K562 (cell line): ENCODE measurements at regions not wholly inside any gene's neighbourhood (a gene's known extent, or its start where the extent isn't known, plus 50 kb on each side); places are given as distances from the start of the nearest gene placed in this dataset.

Experiments
- DPF2 ChIP-seq: fragments of 450-650 bp; IDR thresholded peaks from 2 replicates; pipeline ENCODE4 v1.6.1; 2016
- EWSR1 ChIP-seq: fragments of 450-650 bp; IDR thresholded peaks from 2 replicates; pipeline ENCODE4 v1.6.1; 2018; ENCODE audit warnings: borderline replicate concordance, mild to moderate bottlenecking, low read depth, moderate library complexity; ENCODE audit not compliant: partially characterized antibody
- MECOM ChIP-seq: fragments of 250-450 bp; sonication (Bioruptor Pico); IDR thresholded peaks from 2 replicates; pipeline ENCODE4 v1.8.0; 2022; ENCODE audit warnings: inconsistent platforms
- MTA3 ChIP-seq: fragments of 450-650 bp; formaldehyde crosslinking; IDR thresholded peaks from 2 replicates; pipeline ENCODE4 v1.6.1; 2017; ENCODE audit warnings: mild to moderate bottlenecking, borderline replicate concordance
- POLR2G ChIP-seq: fragments of 200-400 bp; formaldehyde crosslinking; IDR thresholded peaks from 2 replicates; pipeline ENCODE4 v1.6.1; 2017; ENCODE audit warnings: low read depth, mild to moderate bottlenecking, antibody characterized with exemption, low read length, moderate library complexity
- RBBP5 ChIP-seq: fragments of 200-600 bp; sonication (generic); IDR thresholded peaks from 2 replicates; pipeline ENCODE4 v1.6.1; 2012; ENCODE audit warnings: borderline replicate concordance, mild to moderate bottlenecking, low read length, control low read depth, inconsistent platforms; ENCODE audit not compliant: insufficient read depth, poor library complexity, severe bottlenecking
- TCF7 ChIP-seq: sonication (generic); IDR thresholded peaks from 2 replicates; pipeline ENCODE4 v1.6.1; 2016; ENCODE audit warnings: antibody characterized with exemption, borderline replicate concordance
- ZC3H11A ChIP-seq: IDR thresholded peaks from 2 replicates; pipeline ENCODE4 v1.6.1; 2012; ENCODE audit warnings: low read depth, low read length, improper control_type of control experiment
- ZNF311 ChIP-seq: fragments of 250-450 bp; sonication (Bioruptor Pico); IDR thresholded peaks from 2 replicates; pipeline ENCODE4 v1.4.0; 2020; ENCODE audit warnings: mild to moderate bottlenecking, moderate library complexity
- ZNF778 ChIP-seq: fragments of 450-650 bp; formaldehyde crosslinking; IDR thresholded peaks from 2 replicates; pipeline ENCODE4 v1.4.0; 2020; ENCODE audit warnings: mild to moderate bottlenecking, moderate library complexity
- ZNF785 ChIP-seq: fragments of 250-450 bp; sonication (Bioruptor Pico); IDR thresholded peaks from 2 replicates; pipeline ENCODE4 v1.4.0; 2020; ENCODE audit warnings: mild to moderate bottlenecking
- TF ChIP-seq, protein P1 (sequence below): fragments of 450-650 bp; formaldehyde crosslinking; IDR thresholded peaks from 2 replicates; pipeline ENCODE4 v1.4.0; 2020; ENCODE audit warnings: mild to moderate bottlenecking, moderate library complexity

DNA sequence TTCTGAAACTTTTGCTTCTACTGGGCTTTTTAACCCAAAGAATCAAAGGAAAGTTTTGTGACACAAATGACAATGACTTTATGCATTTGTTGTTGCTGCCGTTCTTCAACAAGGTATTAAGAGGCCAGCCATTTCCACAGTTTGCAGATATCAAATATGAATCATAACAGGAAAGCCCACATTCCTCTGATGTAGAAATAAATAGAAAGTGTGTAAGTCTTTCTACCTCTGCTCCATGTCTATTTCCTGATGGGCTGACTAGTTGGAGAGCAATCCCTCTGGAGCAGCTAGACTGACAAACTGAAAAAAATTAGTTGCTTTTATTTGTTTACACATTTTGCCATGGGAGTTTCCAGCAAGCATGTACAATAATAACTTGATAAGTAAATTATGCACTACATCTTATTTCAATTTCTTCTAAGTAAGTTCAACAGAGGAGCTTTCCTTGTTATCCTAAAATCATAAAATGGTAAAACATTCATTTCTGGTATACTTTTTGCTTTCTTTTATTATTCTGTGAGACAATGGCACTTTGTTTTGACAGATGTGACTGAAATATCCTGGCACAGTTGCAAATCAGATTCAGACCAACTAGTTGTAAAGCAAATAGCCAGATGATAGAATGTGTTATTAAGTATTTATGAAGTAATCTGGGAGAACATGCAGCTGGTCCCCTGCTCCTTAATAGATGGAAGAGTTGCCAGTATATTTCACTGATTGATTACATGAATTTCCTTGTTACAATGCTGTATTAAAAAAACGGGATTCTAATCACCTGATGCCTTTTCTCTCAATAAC, 266.7 kb downstream of the METTL4 start (continued):
- TF ChIP-seq RBBP5 (no peak), ZC3H11A (no peak), EWSR1 (no peak), ZNF311 (CRISPR knock-in tag) (no peak), TCF7 (no peak), MTA3 (no peak), DPF2 (no peak), ZNF785 (no peak), MECOM (0 out of 2 replicates have a peak, but pooled peaks have one; percentile 5), POLR2G (no peak), ZNF778 (no peak)
- TF ChIP-seq, protein P1, sequence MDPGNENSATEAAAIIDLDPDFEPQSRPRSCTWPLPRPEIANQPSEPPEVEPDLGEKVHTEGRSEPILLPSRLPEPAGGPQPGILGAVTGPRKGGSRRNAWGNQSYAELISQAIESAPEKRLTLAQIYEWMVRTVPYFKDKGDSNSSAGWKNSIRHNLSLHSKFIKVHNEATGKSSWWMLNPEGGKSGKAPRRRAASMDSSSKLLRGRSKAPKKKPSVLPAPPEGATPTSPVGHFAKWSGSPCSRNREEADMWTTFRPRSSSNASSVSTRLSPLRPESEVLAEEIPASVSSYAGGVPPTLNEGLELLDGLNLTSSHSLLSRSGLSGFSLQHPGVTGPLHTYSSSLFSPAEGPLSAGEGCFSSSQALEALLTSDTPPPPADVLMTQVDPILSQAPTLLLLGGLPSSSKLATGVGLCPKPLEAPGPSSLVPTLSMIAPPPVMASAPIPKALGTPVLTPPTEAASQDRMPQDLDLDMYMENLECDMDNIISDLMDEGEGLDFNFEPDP (CRISPR knock-in tag) = no peak
